ENCODE measurements at regions not wholly inside any gene's neighbourhood (a gene's known extent, or its start where the extent isn't known, plus 50 kb on each side); places are given as distances from the start of the nearest gene placed in this dataset.
"Not testable (repeated sequence)": the region's sequence is repeated elsewhere in the genome, so short reads cannot be mapped to it uniquely, and the experiment has no call there.

DNA sequence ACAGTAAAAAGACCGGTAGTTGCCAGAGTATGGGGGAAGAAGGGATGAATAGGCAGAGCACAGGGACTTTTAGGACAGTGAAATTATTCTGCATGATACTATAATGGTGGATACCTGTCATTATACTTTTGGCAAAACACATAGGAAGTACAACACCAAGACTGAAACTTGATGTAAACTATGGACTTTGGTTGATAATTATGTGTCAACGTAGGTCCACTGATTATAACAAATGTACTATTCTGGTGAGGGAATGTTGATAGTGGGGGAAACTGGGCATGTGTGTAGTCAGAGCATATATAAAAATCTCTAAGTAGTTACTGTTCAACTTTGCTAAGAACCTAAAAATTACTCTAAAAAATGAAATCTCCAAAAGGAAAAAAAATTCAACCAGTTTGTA, 629.7 kb downstream of the CCDC85A start:
- no peak for DNase-seq

DNA sequence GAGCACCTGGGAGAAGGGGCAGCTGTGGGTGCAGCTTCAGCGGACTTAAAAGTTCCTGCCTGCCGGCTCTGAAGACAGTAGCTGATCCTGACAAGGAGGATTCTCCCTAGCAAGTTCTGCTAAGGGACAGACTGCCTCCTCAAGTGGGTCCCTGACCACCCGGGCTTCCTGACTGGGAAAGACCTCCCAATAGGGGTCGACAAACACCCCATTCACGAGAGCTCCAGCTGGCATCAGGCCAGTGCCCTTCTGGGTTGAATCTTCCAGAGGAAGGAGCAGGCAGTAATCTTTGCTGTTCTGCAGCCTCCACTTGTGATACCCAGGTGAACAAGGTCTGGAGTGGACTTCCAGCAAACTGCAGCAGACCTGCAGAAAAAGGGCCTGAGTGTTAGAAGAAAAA, 632.9 kb downstream of the CCDC85A start:
- no peak for DNase-seq

DNA sequence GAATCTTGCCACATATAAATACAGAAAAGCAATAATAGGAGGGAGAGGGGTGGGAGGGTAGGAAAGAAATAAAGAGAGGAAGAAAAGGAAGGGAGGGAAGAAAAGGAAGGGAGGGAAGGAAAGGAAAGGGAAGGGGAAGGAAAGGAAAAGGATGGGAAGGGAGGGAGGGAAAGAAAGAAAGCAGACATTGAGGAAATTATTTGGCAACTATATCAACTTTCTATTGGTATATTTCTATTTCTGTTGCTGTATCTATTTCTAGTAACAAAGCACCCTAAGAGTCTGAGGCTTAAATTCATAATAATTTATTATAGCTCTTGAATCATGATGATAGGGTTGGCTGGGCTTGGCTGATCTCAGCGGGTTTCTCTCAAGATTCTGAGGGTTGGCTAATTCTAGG, 648.0 kb downstream of the CCDC85A start:
- DNase-seq: no peak

DNA sequence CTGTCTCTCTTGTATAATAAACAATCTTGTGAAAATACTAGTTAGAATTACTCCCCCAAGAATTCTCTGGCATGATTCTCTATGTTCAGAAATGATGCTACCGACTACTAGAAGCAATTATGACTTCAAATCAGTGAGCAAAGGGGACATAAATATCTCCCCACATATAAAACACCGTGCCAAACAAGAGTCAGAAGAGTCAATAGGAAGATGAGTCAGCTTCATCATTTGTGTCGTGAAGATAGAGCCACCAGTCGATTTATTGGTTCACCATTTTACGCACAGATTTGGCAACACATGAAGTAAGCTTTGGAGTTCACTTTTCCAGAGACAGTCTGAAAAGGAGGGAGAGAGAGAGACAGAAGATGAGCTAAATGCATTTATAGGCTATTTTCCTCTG, 650.9 kb downstream of the CCDC85A start:
- no peak for DNase-seq

DNA sequence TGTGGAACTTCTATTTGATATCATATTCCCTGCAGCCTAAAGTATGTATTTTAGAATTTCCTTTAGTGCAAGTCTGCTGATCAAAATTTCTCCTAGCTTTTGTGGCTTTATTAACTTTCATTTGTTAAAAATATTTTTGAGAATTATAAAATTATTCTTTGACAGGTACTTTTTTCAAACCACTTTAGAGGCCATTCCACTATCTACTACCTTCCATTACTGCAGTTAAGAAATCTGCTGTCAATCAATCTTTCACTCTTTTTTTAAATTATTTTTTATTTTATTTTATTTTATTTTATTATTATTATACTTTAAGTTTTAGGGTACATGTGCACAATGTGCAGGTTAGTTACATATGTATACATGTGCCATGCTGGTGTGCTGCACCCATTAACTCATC, 656.2 kb downstream of the CCDC85A start:
- not testable (repeated sequence) for DNase-seq

DNA sequence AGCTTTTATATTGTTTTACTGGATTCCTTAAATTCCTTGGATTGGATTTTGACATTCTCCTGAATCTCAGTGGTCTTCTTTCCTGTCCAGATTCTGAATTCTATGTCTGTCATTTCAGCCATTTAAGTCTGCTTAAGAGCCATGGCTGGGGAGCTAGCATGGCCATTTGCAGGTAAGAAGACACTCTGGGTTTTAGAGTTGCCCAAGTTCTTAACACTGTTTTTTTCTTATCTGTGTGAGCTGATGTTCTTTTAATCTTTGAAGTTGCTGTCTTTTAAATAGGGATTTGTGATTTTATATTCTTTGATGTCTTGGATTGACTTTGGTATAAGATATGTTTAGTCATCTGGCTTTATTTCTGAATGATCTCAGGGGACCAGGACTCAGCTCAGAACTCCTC, 677.2 kb downstream of the CCDC85A start:
- no peak for DNase-seq

DNA sequence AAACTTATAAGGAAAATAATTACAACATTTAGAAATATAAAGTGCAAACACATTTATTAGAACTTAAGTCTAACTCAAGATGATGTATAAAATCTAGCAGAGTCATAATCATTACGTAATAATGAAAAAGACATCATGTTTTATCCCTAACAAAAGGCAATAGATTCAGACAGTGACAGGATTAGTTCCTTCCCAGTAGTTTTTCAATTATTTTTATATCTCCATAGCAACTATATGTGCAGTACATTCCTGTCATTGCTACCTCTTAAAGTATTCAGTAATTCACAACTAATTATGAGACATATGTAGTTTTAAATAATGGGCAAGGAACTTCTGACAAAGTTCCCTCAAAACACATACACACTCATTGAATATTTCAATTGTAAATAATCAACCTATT, 687.9 kb downstream of the CCDC85A start:
- no peak for DNase-seq

DNA sequence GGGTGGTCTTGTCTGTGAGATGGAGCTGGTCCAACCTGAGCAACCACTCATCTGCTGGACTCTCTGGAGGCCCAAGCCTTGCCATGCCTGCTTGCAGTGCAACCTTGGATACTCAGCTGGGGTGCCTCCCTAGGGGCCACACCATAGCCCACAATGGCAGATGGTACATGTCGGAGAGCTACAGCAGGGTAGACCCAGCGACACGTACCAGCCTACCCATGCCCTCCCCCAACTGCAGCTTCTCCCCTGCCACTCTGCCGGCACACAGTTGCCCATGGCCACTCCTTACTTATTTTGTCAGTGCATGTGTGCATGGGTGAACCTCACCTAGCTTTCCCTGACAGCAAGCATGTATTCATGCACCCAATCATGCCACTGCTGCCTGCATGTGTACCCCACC, 690.9 kb downstream of the CCDC85A start:
- no peak for DNase-seq

DNA sequence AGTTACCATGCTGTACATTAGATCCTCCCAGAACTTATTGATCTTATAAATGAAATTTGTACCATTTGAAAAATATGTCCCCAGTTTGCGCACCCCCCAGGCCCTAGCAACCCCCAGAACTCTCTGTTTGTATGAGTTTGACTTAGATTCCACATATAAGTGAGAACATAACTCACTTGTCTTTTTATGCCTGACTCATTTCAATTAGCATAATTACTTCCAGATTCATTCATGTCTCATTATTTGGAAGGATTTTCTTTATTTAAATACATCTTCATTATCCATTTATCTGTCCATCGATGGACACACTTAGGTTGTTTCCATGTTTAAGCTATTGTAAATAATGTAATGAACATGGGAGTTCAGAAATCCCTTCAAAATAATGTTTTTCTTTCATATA, 705.9 kb downstream of the CCDC85A start:
- no peak for DNase-seq

DNA sequence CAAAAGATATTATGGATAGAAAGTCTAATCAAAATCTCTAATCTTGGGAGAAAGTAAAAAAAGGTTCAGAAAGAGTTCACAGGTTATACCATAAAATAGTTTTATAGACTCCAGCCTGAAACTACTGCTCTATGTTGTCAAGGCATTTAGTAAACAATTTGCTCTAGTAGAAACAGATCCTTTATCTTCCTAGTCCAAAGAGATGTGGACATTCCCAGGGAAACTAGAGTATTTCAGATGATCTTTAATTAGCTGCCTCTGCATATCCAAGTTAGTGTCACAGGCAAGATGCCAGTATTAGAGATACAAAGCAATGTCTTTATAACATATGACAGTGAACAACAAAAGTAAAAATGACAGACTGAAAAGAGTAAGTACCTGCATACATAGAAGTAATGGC, 708.6 kb downstream of the CCDC85A start:
- DNase-seq: no peak

DNA sequence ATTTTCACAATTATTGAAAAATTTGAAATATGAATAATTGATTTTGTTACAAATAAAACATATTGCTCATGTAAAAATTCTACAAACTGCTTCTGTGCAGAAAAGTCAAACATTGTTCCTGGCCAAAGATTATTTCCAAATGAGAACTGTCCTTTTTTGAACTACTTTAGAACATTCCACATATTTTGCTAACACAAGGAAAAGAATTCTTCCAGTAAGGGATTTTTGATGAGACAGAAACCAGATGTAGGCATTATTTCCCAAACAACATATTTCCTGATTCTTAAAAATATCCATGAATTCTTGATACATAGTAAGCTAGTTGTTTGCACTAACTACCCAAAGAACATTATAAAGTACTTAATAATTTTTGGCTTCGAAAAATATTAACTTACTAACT, 715.2 kb downstream of the CCDC85A start:
- no peak for DNase-seq

DNA sequence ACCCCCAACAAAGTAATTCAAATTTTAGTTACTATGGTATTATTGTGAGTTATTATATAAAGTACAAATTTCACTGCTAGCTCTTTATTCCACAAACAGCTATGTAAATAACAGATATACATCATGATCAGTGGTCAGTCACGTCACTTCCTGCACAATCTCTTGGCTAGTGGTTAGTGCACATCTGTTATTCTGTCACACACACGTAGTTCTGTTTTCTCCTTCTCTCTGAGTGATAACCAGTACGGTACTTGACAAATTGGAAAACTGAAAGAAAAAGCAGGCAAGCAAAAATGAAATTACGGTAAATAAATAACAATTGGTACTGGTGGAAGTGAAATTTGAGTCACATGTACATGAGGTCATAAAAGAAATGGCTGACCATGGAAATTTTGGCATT, 728.7 kb downstream of the CCDC85A start:
- DNase-seq: no peak

DNA sequence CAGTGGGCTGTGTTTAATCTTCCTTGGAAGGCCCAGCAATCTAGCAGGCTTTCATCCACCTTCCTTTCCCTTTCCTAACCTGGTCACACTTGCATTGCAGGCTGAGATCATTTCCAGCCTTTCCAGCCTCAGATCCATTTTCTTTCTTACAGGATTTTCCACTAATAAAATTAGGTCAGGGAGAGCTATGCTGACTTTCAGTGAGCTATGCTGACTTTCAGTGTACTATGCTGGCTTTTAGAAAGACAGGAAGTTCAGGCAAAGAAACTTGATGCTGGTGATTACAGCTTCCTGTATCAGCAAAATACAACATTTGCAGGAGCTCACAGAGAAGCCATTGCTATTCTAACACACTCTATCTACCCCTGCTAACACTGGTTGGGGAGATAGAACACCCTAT, 735.0 kb downstream of the CCDC85A start:
- no peak for DNase-seq

DNA sequence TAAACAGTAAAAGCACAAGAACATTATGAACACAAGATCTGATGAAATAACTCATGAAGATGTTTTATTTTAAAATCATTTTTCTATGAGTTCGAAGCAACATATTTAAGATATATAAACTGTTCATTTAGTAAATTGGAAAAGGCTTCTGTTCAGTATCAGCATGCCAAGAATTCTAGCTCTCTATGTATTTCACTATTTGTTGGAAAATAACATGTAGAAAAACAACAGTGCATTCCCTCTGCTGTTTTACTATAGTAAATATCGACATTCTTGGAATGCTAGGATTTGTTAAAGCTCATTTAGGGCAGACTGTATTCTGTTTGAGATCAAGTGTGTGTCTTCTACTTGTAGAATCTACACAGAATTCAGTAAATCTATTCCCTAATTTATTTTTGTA, 750.2 kb downstream of the CCDC85A start:
- no peak for DNase-seq

DNA sequence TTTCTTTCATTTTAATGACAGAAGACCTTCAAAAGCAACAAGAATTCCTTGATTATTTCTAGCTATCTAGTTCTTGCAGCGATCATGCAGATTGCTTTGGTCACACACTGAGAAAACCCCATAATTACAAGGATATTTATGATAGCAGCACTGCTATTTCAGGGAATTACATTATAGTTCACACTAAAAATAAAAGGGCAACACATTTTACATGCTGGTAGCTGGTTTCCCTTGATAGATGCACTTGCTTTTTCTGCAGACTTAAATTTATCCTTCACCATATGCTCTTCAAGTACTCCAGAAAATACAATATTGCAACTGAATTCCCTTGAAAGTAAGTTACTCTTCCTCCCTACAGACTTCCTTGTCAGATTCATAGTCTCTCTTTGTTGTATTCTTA, 751.1 kb downstream of the CCDC85A start:
- no peak for DNase-seq

DNA sequence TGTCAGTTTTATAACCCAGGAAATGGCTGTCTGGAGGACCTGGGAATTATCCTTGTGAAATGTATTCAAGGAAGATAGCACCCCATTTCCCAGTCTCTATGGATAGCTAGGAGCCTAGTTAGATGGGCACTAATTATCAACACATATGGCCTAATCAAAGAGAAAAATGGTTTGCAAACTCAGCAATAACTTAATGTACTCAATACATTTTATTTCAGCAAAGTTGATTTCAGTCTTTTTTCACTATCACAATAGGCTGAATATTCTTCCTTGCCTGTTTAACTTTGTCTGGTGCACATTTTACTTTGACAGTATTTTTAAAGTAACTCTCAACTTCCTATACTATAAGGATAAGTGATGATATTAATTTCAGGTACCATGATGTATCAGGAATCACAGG, 756.3 kb downstream of the CCDC85A start:
- DNase-seq: no peak

DNA sequence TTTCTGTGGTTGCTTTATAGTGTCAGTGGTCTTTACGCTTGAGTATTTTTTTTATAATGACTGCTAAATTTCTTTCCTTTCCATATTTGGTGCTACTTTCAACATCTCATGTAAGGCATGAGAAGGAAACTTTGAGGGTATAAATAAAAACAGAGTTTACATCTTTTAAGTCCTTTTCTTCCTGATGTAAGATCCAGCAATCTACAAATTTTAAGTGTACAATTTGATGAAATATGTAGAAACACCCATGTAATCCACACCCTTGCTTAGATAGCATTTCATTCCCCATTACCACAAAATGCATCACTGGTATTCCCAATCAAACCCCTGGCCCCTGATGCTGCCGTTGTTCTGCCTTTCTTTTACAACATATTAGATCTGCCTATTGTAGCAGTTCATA, 769.1 kb downstream of the CCDC85A start:
- no peak for DNase-seq

DNA sequence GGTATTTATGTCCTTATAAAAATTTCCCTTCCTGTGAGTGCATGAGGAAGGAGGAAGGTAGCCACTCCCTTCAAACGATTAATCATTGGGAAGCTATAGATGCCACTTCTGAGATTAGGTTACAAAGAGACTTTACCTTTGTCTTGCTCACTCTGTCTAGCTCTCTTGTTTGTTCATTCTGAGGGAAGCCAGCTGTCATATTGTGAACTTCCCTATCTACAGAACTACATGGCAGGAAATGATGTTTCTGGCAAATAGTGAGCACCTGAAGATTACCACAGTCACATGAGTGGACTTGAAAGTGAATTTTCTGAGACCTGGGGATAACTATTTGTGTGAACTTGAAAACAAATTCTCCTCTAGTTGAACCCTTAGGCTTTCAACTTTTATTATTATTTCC, 776.8 kb downstream of the CCDC85A start:
- no peak for DNase-seq

DNA sequence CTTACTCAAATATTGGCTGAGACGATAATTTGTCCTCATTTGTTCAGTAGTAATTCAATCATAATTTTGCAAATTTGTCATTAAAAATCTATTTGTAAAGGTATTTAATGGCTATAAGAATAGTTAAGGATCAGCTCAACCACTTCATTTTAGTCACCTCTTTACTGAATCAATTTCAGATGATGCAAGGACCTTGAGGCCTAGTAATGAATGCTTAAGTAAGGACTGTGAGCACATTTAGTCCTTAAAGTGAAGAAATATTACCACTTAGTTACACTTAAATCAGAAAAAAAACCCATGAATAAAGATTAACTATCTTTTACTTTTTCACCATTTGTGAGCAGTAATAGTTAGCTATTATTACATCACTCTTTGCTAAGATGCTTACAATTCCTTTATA, 778.9 kb downstream of the CCDC85A start:
- DNase-seq: no peak

DNA sequence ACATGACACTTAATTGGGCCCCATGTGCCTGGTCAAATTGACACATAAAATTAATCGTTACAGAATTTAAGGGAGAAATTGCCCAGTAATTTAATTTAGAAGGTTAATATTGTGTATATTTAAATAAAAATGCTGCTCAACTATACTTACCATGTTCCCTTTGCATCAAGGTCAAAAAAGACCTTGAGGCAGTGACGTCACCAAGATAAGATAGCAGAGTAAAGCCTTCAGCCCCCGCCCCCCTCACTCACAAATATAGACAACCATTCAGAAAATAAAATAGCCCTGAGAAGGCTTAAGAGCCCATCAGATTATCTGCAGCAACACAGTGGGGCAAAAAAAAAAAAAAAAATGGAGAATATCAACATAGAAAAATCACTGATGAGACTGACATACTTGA, 785.7 kb downstream of the CCDC85A start:
- no peak for DNase-seq

DNA sequence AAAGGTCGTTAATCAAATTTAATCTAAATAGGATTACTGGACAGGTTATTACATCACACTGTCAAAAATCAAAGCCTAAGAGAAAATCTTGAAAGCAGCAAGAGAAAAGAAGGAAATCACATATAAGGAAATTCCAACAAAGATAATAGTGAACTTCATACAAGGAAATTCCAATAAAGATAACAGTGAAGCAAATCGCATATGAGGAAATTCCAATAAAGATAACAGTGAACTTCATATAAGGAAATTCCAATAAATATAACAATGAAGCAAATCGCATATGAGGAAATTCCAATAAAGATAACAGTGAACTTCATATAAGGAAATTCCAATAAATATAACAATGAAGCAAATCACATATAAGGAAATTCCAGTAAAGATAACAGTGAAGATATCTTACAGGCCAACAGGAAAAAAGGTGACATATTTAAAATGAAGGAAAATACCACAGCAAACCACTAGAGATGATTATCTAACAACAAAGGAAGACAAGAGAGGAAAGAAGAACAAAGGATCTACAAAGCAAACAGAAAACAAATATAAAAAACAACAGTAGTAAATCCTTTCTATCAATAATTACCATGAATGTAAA, 787.7 kb downstream of the CCDC85A start:
- DNase-seq: no peak

DNA sequence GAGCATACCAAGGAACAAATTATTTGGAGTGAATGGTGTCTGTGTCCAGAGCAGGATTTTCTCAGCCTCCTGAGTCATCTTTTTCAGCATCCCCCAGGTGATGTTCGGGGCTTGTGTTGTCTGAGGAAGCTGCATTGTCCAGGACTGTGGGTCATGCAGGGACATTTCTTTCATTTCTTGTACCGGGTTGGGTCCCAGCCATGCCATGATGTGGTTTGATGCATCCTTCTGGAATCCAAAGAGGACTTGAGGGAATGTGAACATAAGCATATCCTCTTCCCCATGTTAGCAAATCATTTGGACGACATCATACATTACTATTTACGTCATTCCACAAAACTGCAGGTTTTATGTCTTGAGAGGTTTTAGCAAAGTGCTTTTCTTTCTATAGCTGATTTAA, 797.8 kb downstream of the CCDC85A start:
- no peak for DNase-seq

DNA sequence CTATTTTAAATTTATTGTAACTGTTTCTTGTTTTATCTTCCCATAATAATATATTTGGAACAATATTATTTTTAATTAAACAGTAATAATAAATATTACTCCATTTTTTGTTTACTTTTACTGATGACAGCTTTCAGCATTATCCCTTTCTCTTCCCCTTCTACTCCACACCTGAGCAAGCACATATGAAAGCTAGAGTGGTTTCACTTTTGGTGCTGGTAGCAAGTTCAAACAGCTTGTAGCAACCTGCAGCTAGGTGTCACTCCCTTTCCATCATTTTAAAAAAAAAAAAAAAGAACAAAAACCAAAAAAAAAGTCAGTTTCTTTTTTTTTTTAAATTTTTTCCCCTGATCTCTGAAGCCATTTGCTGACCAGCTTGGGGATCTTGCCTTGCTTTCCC, 801.8 kb downstream of the CCDC85A start:
- DNase-seq: no peak

DNA sequence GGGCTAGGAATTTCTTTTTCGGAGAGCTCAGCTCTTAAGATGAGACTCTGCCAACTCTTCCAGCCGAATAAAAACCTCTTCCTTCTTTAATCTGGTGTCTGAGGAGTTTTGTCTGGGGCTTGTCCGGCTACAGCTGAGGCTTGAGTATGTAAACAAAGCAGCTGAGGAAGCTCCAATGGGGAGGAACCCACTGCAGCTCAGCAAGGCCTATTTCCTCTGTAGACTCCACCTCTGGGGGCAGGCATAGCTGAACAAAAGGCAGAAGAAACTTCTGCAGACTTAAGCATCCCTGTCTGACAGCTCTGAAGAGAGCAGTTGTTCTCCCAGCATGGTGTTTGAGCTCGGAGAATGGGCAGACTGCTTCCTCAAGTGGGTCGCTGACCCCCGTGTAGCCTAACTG, 838.7 kb downstream of the CCDC85A start:
- no peak for DNase-seq

DNA sequence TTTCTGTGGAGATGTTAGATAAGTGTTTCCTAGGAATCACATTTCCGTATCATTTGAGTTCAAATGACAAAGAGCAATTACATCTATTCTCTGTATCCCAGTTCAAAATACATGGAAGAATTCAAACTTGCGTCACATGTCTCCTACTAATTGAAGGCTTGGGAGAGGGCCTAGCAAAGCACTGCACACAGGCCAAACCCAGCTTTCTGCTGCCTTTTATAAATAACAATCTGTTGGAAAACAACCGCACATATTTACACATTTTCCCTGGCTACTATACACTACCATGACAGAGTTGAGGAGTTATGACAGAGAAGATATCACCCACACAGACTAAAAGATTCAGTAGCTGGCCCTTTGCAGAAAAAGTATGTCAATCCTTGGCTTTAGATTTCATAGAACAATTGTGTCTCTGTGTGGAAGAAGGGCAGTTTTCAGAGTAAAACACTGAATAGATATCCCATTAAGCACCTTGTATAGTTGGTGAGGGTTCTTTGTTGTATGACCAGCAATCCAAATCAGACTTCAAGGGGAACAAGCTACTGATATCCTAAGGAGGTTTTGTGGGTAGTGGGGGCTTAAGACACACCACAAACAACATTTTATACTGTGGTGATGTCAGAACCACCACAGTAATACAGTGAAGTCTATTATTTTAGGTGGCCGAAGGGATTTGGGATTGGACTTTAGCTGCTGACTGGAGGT, 861.3 kb downstream of the CCDC85A start:
- DNase-seq: no peak

Data from NCI-H1436 (cell line).